ENCODE measurements at regions not wholly inside any gene's neighbourhood (a gene's known extent, or its start where the extent isn't known, plus 50 kb on each side); places are given as distances from the start of the nearest gene placed in this dataset.

GRCh38 chr2:18410543-18410942, 149.9 kb downstream of the RDH14 start:
- DNase-seq: no peak
- no peak overlapping the region for H3K4me3 ChIP-seq
- TF ChIP-seq POLR2A (IDR thresholded peaks at IDR 0.05) (no peak), POLR2AphosphoS5 (IDR thresholded peaks at IDR 0.05) (no peak), CTCF (IDR thresholded peaks at IDR 0.05 in 8 of 11, conservative IDR thresholded peaks at IDR 0.05 in 3 of 11) (no peak)
- no peak overlapping the region for H3K27ac ChIP-seq
- 62 to 73% (median 67%) methylated on average over 1 of the region's 1 CpG for WGBS, 5 donors
- intact Hi-C loops (cut with DNase I; ENCODE audit: low total_unique reads): no loop called here
- peaks cover 0 to 7% (median 0%) of the 10 kb centered on the region in 7 donors for H3K27me3 ChIP-seq (replicated peaks in 1 of 7)
- H3K4me1 ChIP-seq: no peaks in the 10 kb centered on the region
- no peaks in the 10 kb centered on the region for H3K36me3 ChIP-seq
- H3K9me3 ChIP-seq: no peaks in the 10 kb centered on the region

GRCh38 chr2:18408638-18409037, 151.8 kb downstream of the RDH14 start:
- no peak for DNase-seq
- no peaks in the 10 kb centered on the region for H3K9me3 ChIP-seq
- no peak overlapping the region for H3K27ac ChIP-seq
- H3K4me1 ChIP-seq: no peaks in the 10 kb centered on the region
- TF ChIP-seq POLR2AphosphoS5 (IDR thresholded peaks at IDR 0.05) (no peak), CTCF (IDR thresholded peaks at IDR 0.05 in 8 of 11, conservative IDR thresholded peaks at IDR 0.05 in 3 of 11) (no peak)
- H3K36me3 ChIP-seq: no peaks in the 10 kb centered on the region
- no peak overlapping the region for H3K4me3 ChIP-seq
- intact Hi-C loops (cut with DNase I; ENCODE audit: low total_unique reads): no loop called here
- peaks cover 0 to 7% (median 0%) of the 10 kb centered on the region in 7 donors for H3K27me3 ChIP-seq (replicated peaks in 1 of 7)
- WGBS, 5 donors: 85 to 94% (median 94%) methylated on average over 2 of the region's 2 CpGs

- no peaks in the 10 kb centered on the region for H3K27me3 ChIP-seq (replicated peaks in 1 of 7)
- H3K9me3 ChIP-seq: no peaks in the 10 kb centered on the region
- intact Hi-C loops (cut with DNase I; ENCODE audit: low total_unique reads): no loop called here
- TF ChIP-seq POLR2AphosphoS5 (IDR thresholded peaks at IDR 0.05) (no peak), POLR2A (IDR thresholded peaks at IDR 0.05) (no peak), CTCF (IDR thresholded peaks at IDR 0.05 in 8 of 11, conservative IDR thresholded peaks at IDR 0.05 in 3 of 11) (no peak)
- H3K4me3 ChIP-seq: no peak overlapping the region
- no peak overlapping the region for H3K27ac ChIP-seq
- H3K36me3 ChIP-seq: no peaks in the 10 kb centered on the region
- no peak for DNase-seq
- H3K4me1 ChIP-seq: no peaks in the 10 kb centered on the region
- WGBS, 5 donors: 64 to 90% (median 75%) methylated on average over 2 of the region's 2 CpGs
These were observed 154.2 kb downstream of the RDH14 start for GRCh38 chr2:18406219-18406618.

- WGBS, 5 donors: 56 to 67% (median 62%) methylated on average over 5 of the region's 5 CpGs
- intact Hi-C loops (cut with DNase I; ENCODE audit: low total_unique reads): no loop called here
These were observed 155.7 kb downstream of the RDH14 start for GRCh38 chr2:18404708-18405107.

More at GRCh38 chr2:18404708-18405107, 155.7 kb downstream of the RDH14 start:
- no peaks in the 10 kb centered on the region for H3K27me3 ChIP-seq (replicated peaks in 1 of 7)
- TF ChIP-seq POLR2A (IDR thresholded peaks at IDR 0.05) (no peak), CTCF (IDR thresholded peaks at IDR 0.05 in 8 of 11, conservative IDR thresholded peaks at IDR 0.05 in 3 of 11) (no peak), POLR2AphosphoS5 (IDR thresholded peaks at IDR 0.05) (no peak)
- no peaks in the 10 kb centered on the region for H3K4me1 ChIP-seq
- no peak overlapping the region for H3K27ac ChIP-seq
- no peaks in the 10 kb centered on the region for H3K36me3 ChIP-seq
- DNase-seq: no peak
- H3K4me3 ChIP-seq: no peak overlapping the region
- H3K9me3 ChIP-seq: no peaks in the 10 kb centered on the region

All from spleen (tissue), 11 donors.